ENCODE measurements at regions not wholly inside any gene's neighbourhood (a gene's known extent, or its start where the extent isn't known, plus 50 kb on each side); places are given as distances from the start of the nearest gene placed in this dataset.

GRCh38 chr5:138698713-138699112 lies 54.5 kb upstream of the CTNNA1 start:
- no peak for TF ChIP-seq TP53 (CRISPR knock-in tag; IDR thresholded peaks at IDR 0.05)
- no peak for TF ChIP-seq TEAD4 (CRISPR knock-in tag; IDR thresholded peaks at IDR 0.05)
- no peak for TF ChIP-seq PRRX2 (CRISPR knock-in tag; IDR thresholded peaks at IDR 0.05)
- TF ChIP-seq, protein P1, sequence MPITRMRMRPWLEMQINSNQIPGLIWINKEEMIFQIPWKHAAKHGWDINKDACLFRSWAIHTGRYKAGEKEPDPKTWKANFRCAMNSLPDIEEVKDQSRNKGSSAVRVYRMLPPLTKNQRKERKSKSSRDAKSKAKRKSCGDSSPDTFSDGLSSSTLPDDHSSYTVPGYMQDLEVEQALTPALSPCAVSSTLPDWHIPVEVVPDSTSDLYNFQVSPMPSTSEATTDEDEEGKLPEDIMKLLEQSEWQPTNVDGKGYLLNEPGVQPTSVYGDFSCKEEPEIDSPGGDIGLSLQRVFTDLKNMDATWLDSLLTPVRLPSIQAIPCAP (CRISPR knock-in tag; IDR thresholded peaks at IDR 0.05): no peak
- TF ChIP-seq, protein P2, sequence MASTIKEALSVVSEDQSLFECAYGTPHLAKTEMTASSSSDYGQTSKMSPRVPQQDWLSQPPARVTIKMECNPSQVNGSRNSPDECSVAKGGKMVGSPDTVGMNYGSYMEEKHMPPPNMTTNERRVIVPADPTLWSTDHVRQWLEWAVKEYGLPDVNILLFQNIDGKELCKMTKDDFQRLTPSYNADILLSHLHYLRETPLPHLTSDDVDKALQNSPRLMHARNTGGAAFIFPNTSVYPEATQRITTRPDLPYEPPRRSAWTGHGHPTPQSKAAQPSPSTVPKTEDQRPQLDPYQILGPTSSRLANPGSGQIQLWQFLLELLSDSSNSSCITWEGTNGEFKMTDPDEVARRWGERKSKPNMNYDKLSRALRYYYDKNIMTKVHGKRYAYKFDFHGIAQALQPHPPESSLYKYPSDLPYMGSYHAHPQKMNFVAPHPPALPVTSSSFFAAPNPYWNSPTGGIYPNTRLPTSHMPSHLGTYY (CRISPR knock-in tag; IDR thresholded peaks at IDR 0.05): no peak
- TF ChIP-seq, protein P3, sequence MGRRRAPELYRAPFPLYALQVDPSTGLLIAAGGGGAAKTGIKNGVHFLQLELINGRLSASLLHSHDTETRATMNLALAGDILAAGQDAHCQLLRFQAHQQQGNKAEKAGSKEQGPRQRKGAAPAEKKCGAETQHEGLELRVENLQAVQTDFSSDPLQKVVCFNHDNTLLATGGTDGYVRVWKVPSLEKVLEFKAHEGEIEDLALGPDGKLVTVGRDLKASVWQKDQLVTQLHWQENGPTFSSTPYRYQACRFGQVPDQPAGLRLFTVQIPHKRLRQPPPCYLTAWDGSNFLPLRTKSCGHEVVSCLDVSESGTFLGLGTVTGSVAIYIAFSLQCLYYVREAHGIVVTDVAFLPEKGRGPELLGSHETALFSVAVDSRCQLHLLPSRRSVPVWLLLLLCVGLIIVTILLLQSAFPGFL (CRISPR knock-in tag; IDR thresholded peaks at IDR 0.05; ENCODE audit: borderline replicate concordance): no peak
- TF ChIP-seq NR2C2 (CRISPR knock-in tag; IDR thresholded peaks at IDR 0.05): no peak
- no peak for TF ChIP-seq ATF2 (CRISPR knock-in tag; IDR thresholded peaks at IDR 0.05; ENCODE audit: borderline replicate concordance, low read depth)
- no peak for TF ChIP-seq TCF7 (CRISPR knock-in tag; IDR thresholded peaks at IDR 0.05; ENCODE audit: low read depth)
- TF ChIP-seq RORB (CRISPR knock-in tag; IDR thresholded peaks at IDR 0.05): no peak
- TF ChIP-seq ZSCAN18 (CRISPR knock-in tag; IDR thresholded peaks at IDR 0.05): no peak
- Mint-ChIP-seq H3K4me1 (peaks cover 12% of the 10 kb centered on the region), H3K9me3 (peaks cover 4% of the 10 kb centered on the region; the same call in 1 of the 2 replicates), H3K27me3 (ENCODE audit: low read depth) (no peaks in the 10 kb centered on the region), H3K27ac (no peak overlapping the region), H3K4me3 (no peak overlapping the region), H3K36me3 (no peaks in the 10 kb centered on the region)
- ChIA-PET POLR2A (no interaction called here), CTCF (interaction anchor here (1.0 kb wide), 1 partner anchor 27 kb away, joined by 4 read pairs; no protein-coding TSS in a partner anchor)
- DNase-seq (ENCODE audit: low spot score) (no peak), ATAC-seq (no peak)

DNA sequence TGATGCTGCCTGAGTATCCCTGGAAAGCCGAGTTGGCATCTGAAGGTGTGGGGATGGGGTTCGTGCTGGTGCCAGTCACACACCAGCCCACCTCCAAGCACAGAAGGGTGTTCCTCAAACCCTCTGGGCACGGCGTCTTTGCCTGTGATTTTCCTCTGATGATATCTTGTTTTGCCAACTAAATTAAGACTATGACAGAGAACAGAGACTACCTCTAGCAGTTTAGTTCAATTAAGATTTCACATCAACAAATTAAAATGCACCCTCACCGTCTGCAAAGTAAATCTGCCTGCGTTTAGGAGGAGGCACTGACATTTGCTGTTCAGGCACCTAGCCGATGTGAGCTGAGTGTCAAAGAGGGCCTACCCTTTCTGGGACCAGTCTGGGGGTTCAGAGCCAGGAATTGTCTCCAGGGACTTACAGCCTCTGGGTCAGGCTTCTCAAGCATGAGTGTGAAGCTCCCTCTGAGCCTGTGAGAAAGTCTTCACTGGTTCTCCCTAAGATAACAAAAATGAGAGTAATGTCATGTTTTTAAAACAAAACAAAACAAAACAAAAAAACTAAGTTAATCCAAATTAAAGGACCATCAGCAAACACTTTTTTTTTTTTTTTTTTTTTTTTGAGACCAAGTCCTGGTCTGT lies 55.4 kb upstream of the CTNNA1 start:
- Mint-ChIP-seq H3K27ac (no peak overlapping the region), H3K4me1 (peaks cover 8% of the 10 kb centered on the region), H3K4me3 (no peak overlapping the region), H3K9me3 (peaks cover 4% of the 10 kb centered on the region; the same call in 1 of the 2 replicates), H3K27me3 (ENCODE audit: low read depth) (no peaks in the 10 kb centered on the region), H3K36me3 (no peaks in the 10 kb centered on the region)
- DNase-seq (ENCODE audit: low spot score): no peak
- POLR2A ChIA-PET: no interaction called here
- CTCF ChIA-PET: interaction anchor here (0.7 kb wide), 1 partner anchor 92 kb away, joined by 3 read pairs; no protein-coding TSS in a partner anchor
- TF ChIP-seq SMAD3 (CRISPR knock-in tag; IDR thresholded peaks at IDR 0.05; ENCODE audit: borderline replicate concordance): no peak
- no peak for TF ChIP-seq ZNF512 (CRISPR knock-in tag; IDR thresholded peaks at IDR 0.05; ENCODE audit: borderline replicate concordance)
- no peak for TF ChIP-seq TCF7 (CRISPR knock-in tag; IDR thresholded peaks at IDR 0.05; ENCODE audit: low read depth)
- TF ChIP-seq IRF2 (CRISPR knock-in tag; IDR thresholded peaks at IDR 0.05; ENCODE audit: borderline replicate concordance, low read depth): no peak
- no peak for TF ChIP-seq CTCF (IDR thresholded peaks at IDR 0.05)
- TF ChIP-seq, protein P4, sequence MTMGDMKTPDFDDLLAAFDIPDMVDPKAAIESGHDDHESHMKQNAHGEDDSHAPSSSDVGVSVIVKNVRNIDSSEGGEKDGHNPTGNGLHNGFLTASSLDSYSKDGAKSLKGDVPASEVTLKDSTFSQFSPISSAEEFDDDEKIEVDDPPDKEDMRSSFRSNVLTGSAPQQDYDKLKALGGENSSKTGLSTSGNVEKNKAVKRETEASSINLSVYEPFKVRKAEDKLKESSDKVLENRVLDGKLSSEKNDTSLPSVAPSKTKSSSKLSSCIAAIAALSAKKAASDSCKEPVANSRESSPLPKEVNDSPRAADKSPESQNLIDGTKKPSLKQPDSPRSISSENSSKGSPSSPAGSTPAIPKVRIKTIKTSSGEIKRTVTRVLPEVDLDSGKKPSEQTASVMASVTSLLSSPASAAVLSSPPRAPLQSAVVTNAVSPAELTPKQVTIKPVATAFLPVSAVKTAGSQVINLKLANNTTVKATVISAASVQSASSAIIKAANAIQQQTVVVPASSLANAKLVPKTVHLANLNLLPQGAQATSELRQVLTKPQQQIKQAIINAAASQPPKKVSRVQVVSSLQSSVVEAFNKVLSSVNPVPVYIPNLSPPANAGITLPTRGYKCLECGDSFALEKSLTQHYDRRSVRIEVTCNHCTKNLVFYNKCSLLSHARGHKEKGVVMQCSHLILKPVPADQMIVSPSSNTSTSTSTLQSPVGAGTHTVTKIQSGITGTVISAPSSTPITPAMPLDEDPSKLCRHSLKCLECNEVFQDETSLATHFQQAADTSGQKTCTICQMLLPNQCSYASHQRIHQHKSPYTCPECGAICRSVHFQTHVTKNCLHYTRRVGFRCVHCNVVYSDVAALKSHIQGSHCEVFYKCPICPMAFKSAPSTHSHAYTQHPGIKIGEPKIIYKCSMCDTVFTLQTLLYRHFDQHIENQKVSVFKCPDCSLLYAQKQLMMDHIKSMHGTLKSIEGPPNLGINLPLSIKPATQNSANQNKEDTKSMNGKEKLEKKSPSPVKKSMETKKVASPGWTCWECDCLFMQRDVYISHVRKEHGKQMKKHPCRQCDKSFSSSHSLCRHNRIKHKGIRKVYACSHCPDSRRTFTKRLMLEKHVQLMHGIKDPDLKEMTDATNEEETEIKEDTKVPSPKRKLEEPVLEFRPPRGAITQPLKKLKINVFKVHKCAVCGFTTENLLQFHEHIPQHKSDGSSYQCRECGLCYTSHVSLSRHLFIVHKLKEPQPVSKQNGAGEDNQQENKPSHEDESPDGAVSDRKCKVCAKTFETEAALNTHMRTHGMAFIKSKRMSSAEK (CRISPR knock-in tag; IDR thresholded peaks at IDR 0.05; ENCODE audit: borderline replicate concordance): no peak
- no peak for TF ChIP-seq RORB (CRISPR knock-in tag; IDR thresholded peaks at IDR 0.05)
- no peak for TF ChIP-seq CREM (CRISPR knock-in tag; IDR thresholded peaks at IDR 0.05)
- ATAC-seq: no peak
